ENCODE measurements at regions not wholly inside any gene's neighbourhood (a gene's known extent, or its start where the extent isn't known, plus 50 kb on each side); places are given as distances from the start of the nearest gene placed in this dataset.

GRCh38 chr9:14479163-14479560 is 165.2 kb upstream of the NFIB start:
- TF ChIP-seq TCF12 (IDR thresholded peaks at IDR 0.05; ENCODE audit: low read depth) (no peak), MAX (IDR thresholded peaks at IDR 0.05) (no peak), TEAD4 (IDR thresholded peaks at IDR 0.05) (no peak), REST (IDR thresholded peaks at IDR 0.05; ENCODE audit: low read depth) (no peak), RAD21 (IDR thresholded peaks at IDR 0.05; ENCODE audit: low read depth) (no peak), EP300 (IDR thresholded peaks at IDR 0.05; ENCODE audit: borderline replicate concordance) (no peak), TAF1 (IDR thresholded peaks at IDR 0.05; ENCODE audit: low read depth) (no peak), YY1 (IDR thresholded peaks at IDR 0.05; ENCODE audit: low read depth) (no peak)
- TF ChIP-seq, protein P1, sequence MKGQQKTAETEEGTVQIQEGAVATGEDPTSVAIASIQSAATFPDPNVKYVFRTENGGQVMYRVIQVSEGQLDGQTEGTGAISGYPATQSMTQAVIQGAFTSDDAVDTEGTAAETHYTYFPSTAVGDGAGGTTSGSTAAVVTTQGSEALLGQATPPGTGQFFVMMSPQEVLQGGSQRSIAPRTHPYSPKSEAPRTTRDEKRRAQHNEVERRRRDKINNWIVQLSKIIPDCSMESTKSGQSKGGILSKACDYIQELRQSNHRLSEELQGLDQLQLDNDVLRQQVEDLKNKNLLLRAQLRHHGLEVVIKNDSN (IDR thresholded peaks at IDR 0.05), result no peak
